H1 (cell line): ENCODE measurements at regions not wholly inside any gene's neighbourhood (a gene's known extent, or its start where the extent isn't known, plus 50 kb on each side); places are given as distances from the start of the nearest gene placed in this dataset.
"Not testable (repeated sequence)": the region's sequence is repeated elsewhere in the genome, so short reads cannot be mapped to it uniquely, and the experiment has no call there.

Experiments used
- CTCF ChIA-PET: fragments of 300-600 bp; sonication (Branson Sonifier 250); formaldehyde crosslinking; loops from one replicate; lab custom pipeline; 2021; ENCODE audit not compliant: partially characterized antibody; lab: Charles Lee
- POLR2A ChIA-PET: fragments of 300-600 bp; sonication (Branson Sonifier 250); formaldehyde crosslinking; loops from one replicate; lab custom pipeline; 2021; ENCODE audit warnings: inconsistent platforms; ENCODE audit not compliant: partially characterized antibody; lab: Charles Lee
- DNase-seq, 2 experiments: peaks; one replicate each; pipeline versions ENCODE4 v3.0.0 to v3.0.0-alpha.2; 2010 to 2022; ENCODE audit warnings: low spot score in 2 of 2, low read depth in 1 of 2, mixed read lengths in 1 of 2
- FAIRE-seq: peaks from 2 replicates; lab custom pipeline; 2011; peaks lifted over from hg19 to GRCh38; lab: Jason Lieb, UNC
- H2AFZ ChIP-seq: 2 replicates; pipeline ENCODE4 v1.8.1; 2012; ENCODE audit warnings: low read length, inconsistent platforms
- H2AK5ac ChIP-seq: 2 replicates; pipeline ENCODE4 v1.6.1; 2013; ENCODE audit warnings: low read depth, low read length
- H2BK120ac ChIP-seq: replicated peaks from 2 replicates; pipeline ENCODE3; 2013; ENCODE audit warnings: low read depth, low read length, inconsistent platforms
- H2BK12ac ChIP-seq: 2 replicates; pipeline ENCODE4 v1.6.1; 2013; ENCODE audit warnings: low read depth, low read length
- H2BK15ac ChIP-seq: 2 replicates; pipeline ENCODE4 v1.6.1; 2013; ENCODE audit warnings: low read length
- H2BK20ac ChIP-seq: 2 replicates; pipeline ENCODE4 v1.6.1; 2013; ENCODE audit warnings: low read length
- H2BK5ac ChIP-seq: 2 replicates; pipeline ENCODE4 v1.6.1; 2013; ENCODE audit warnings: low read depth, low read length
- H3K14ac ChIP-seq: 2 replicates; pipeline ENCODE4 v1.6.1; 2013; ENCODE audit warnings: inconsistent platforms; ENCODE audit not compliant: insufficient read length
- H3K18ac ChIP-seq: 2 replicates; pipeline ENCODE4 v1.6.1; 2013; ENCODE audit warnings: low read length; ENCODE audit errors: extremely low read depth
- H3K23ac ChIP-seq: 2 replicates; pipeline ENCODE4 v1.6.1; 2013; ENCODE audit warnings: inconsistent platforms; ENCODE audit not compliant: insufficient read length
- H3K23me2 ChIP-seq: 2 replicates; pipeline ENCODE4 v1.6.1; 2013; ENCODE audit warnings: low read depth, low read length
- H3K27ac ChIP-seq: 2 replicates; pipeline ENCODE4 v1.6.1; 2011; ENCODE audit warnings: low read depth, low read length, inconsistent platforms
- H3K27me3 ChIP-seq, 4 experiments: replicated peaks in 1 of 4; 1 replicate in 1 of 4; 2 replicates in 3 of 4; pipeline versions ENCODE4 v1.6.1 to v1.8.1; 2011 to 2013; ENCODE audit warnings: low read length in 3 of 4, mild to moderate bottlenecking in 3 of 4, inconsistent platforms in 2 of 4, mixed read lengths in 2 of 4, moderate library complexity in 1 of 4; ENCODE audit not compliant: control insufficient read depth in 3 of 4, insufficient read depth in 3 of 4; ENCODE audit errors: extremely low read depth in 1 of 4
- H3K36me3 ChIP-seq, 4 experiments: 2 replicates each; pipeline versions ENCODE4 v1.6.1 to v1.8.1; 2011 to 2013; ENCODE audit warnings: mild to moderate bottlenecking in 4 of 4, low read length in 3 of 4, moderate library complexity in 2 of 4, control low read depth in 1 of 4, inconsistent platforms in 1 of 4; ENCODE audit not compliant: insufficient read depth in 4 of 4, control insufficient read depth in 2 of 4
- H3K4ac ChIP-seq: replicated peaks from 2 replicates; pipeline ENCODE3; 2013; ENCODE audit warnings: low read length, low read depth, mixed read lengths, inconsistent platforms; ENCODE audit not compliant: insufficient read length
- H3K4me1 ChIP-seq, 4 experiments: replicated peaks in 1 of 4; 1 replicate in 1 of 4; 2 replicates in 3 of 4; pipeline versions ENCODE4 v1.6.1 to v1.8.1; 2011 to 2013; ENCODE audit warnings: low read length in 3 of 4, inconsistent platforms in 2 of 4, mixed read lengths in 1 of 4; ENCODE audit not compliant: insufficient read depth in 4 of 4, control insufficient read depth in 3 of 4
- H3K4me2 ChIP-seq, 2 experiments: 2 replicates each; pipeline versions ENCODE4 v1.6.1 to v1.8.1; 2011 to 2013; ENCODE audit warnings: low read depth in 2 of 2, low read length in 2 of 2, control low read depth in 1 of 2, inconsistent platforms in 1 of 2, mild to moderate bottlenecking in 1 of 2; ENCODE audit not compliant: insufficient read depth in 1 of 2
- H3K4me3 ChIP-seq, 4 experiments: fragments of 200-600, 300-600 bp in 1 of 4; sonication (generic), shearing (Covaris generic), sonication (Bioruptor Twin) in 1 of 4; 2 replicates each; pipeline versions ENCODE4 v1.5.1 to v1.8.1; 2011 to 2016; ENCODE audit warnings: low read length in 4 of 4, low read depth in 3 of 4, control low read depth in 2 of 4, inconsistent platforms in 2 of 4, mild to moderate bottlenecking in 2 of 4, mixed read lengths in 1 of 4, moderate library complexity in 1 of 4; ENCODE audit not compliant: insufficient read depth in 2 of 4; ENCODE audit errors: extremely low read depth in 1 of 4
- H3K56ac ChIP-seq: replicated peaks from 2 replicates; pipeline ENCODE3; 2013; ENCODE audit warnings: low read depth, mild to moderate bottlenecking, mixed read lengths, low read length, inconsistent platforms; ENCODE audit not compliant: insufficient read length
- H3K79me1 ChIP-seq: 2 replicates; pipeline ENCODE4 v1.6.1; 2013; ENCODE audit warnings: low read depth, low read length, control low read depth
- H3K79me2 ChIP-seq, 2 experiments: 2 replicates each; pipeline versions ENCODE4 v1.6.1 to v1.8.1; 2012 to 2013; ENCODE audit warnings: low read length in 2 of 2, mild to moderate bottlenecking in 2 of 2, inconsistent platforms in 1 of 2; ENCODE audit not compliant: insufficient read depth in 2 of 2, control insufficient read depth in 1 of 2
- H3K9ac ChIP-seq, 4 experiments: replicated peaks in 1 of 4; 1 replicate in 1 of 4; 2 replicates in 3 of 4; pipeline versions ENCODE4 v1.6.1 to v1.8.1; 2011 to 2013; ENCODE audit warnings: low read depth in 3 of 4, low read length in 3 of 4, control low read depth in 2 of 4, mild to moderate bottlenecking in 2 of 4, moderate library complexity in 2 of 4, inconsistent platforms in 1 of 4; ENCODE audit errors: extremely low read depth in 1 of 4
- H3K9me3 ChIP-seq, 2 experiments: 2 replicates each; pipeline versions ENCODE4 v1.6.1 to v1.8.1; 2012 to 2013; ENCODE audit warnings: mild to moderate bottlenecking in 2 of 2, moderate library complexity in 2 of 2, control low read depth in 1 of 2, inconsistent platforms in 1 of 2, low read depth in 1 of 2, low read length in 1 of 2, mixed read lengths in 1 of 2; ENCODE audit not compliant: insufficient read depth in 2 of 2
- H4K20me1 ChIP-seq, 2 experiments: replicated peaks in 1 of 2; 2 replicates each; pipeline versions ENCODE3 to v1.8.1; 2011 to 2013; ENCODE audit warnings: inconsistent platforms in 2 of 2, low read length in 2 of 2, mild to moderate bottlenecking in 1 of 2; ENCODE audit not compliant: insufficient read depth in 2 of 2, control insufficient read depth in 1 of 2
- H4K5ac ChIP-seq: 2 replicates; pipeline ENCODE4 v1.6.1; 2013; ENCODE audit warnings: low read length, low read depth, mixed read lengths, inconsistent platforms; ENCODE audit not compliant: insufficient read length
- H4K8ac ChIP-seq: 2 replicates; pipeline ENCODE4 v1.8.0; 2013; ENCODE audit warnings: mild to moderate bottlenecking, moderate library complexity, low read length, inconsistent platforms; ENCODE audit not compliant: insufficient read depth; ENCODE audit errors: extremely low read depth
- H4K91ac ChIP-seq: replicated peaks from 2 replicates; pipeline ENCODE3; 2013; ENCODE audit warnings: low read length, mixed read lengths, inconsistent platforms; ENCODE audit not compliant: insufficient read length
- WGBS, 2 experiments: shearing (Covaris generic) in 1 of 2; methylation state at CpG; one replicate each; pipeline versions ENCODE4 v1.1.6 to v1.1.7; 2013 to 2015; ENCODE audit warnings: low lambda C conversion rate in 2 of 2, mixed read lengths in 2 of 2, inconsistent platforms in 1 of 2, low coverage in 1 of 2, missing lambda C conversion rate in 1 of 2; ENCODE audit not compliant: insufficient replicate concordance in 2 of 2, insufficient coverage in 1 of 2, insufficient read length in 1 of 2; ENCODE audit errors: extremely low coverage in 1 of 2, missing lambda C conversion rate in 1 of 2; 5-methylcytosine and 5-hydroxymethylcytosine counted together

GRCh38 chr16:18184755-18185154 is 151.8 kb downstream of the NPIPA8 start:
- H3K9me3 ChIP-seq, H3K18ac ChIP-seq, H2BK120ac ChIP-seq, H3K23ac ChIP-seq, FAIRE-seq, H4K20me1 ChIP-seq, H3K9ac ChIP-seq, DNase-seq, H3K56ac ChIP-seq, H3K4me2 ChIP-seq, H3K79me1 ChIP-seq, H2BK20ac ChIP-seq, H3K4ac ChIP-seq, H3K79me2 ChIP-seq, H3K27ac ChIP-seq, H2AK5ac ChIP-seq, H3K27me3 ChIP-seq, H4K5ac ChIP-seq, H3K4me1 ChIP-seq, H2BK15ac ChIP-seq, H3K14ac ChIP-seq, H3K23me2 ChIP-seq, H2BK12ac ChIP-seq, POLR2A ChIA-PET, H4K91ac ChIP-seq, H3K4me3 ChIP-seq, H3K36me3 ChIP-seq, CTCF ChIA-PET, H2AFZ ChIP-seq, H4K8ac ChIP-seq, H2BK5ac ChIP-seq: not testable (repeated sequence)
- WGBS, 2 experiments = no CpG with 5 or more reads among the region's 15 CpGs

GRCh38 chr16:18181028-18181427 is 155.5 kb downstream of the NPIPA8 start:
- H3K27me3 ChIP-seq, H4K5ac ChIP-seq, H4K8ac ChIP-seq, H2BK12ac ChIP-seq, H3K4me2 ChIP-seq, H3K4me3 ChIP-seq, CTCF ChIA-PET, H3K27ac ChIP-seq, H3K36me3 ChIP-seq, H3K23ac ChIP-seq, H2BK20ac ChIP-seq, H4K20me1 ChIP-seq, H3K56ac ChIP-seq, H2AFZ ChIP-seq, H2BK120ac ChIP-seq, H2AK5ac ChIP-seq, H3K14ac ChIP-seq, H2BK15ac ChIP-seq, H3K4ac ChIP-seq, H3K4me1 ChIP-seq, H3K23me2 ChIP-seq, H3K79me2 ChIP-seq, H4K91ac ChIP-seq, H2BK5ac ChIP-seq, H3K9me3 ChIP-seq, H3K9ac ChIP-seq, H3K18ac ChIP-seq, DNase-seq, H3K79me1 ChIP-seq, POLR2A ChIA-PET: not testable (repeated sequence)
- WGBS, 2 experiments = 17% methylated on average over 2 of the region's 6 CpGs; no CpG with 5 or more reads in 1 of the 2 experiments
- peak; percentile 95 for FAIRE-seq
